LNCaP clone FGC (cell line): ENCODE measurements at regions not wholly inside any gene's neighbourhood (a gene's known extent, or its start where the extent isn't known, plus 50 kb on each side); places are given as distances from the start of the nearest gene placed in this dataset.

Experiments used
- DNase-seq: peaks from one replicate; pipeline ENCODE4 v3.0.0-alpha.2; 2011; ENCODE audit warnings: low read depth
- H3K4me3 ChIP-seq: 2 replicates; pipeline ENCODE4 v1.5.1; 2011; ENCODE audit warnings: mild to moderate bottlenecking, low read depth, low read length, control low read depth
- TF ChIP-seq, protein P1 (sequence below): IDR thresholded peaks from 2 replicates; pipeline ENCODE4 v1.5.1; 2012; ENCODE audit warnings: mild to moderate bottlenecking; ENCODE audit not compliant: control insufficient read depth, insufficient read depth; ENCODE audit errors: extremely low read depth

DNA sequence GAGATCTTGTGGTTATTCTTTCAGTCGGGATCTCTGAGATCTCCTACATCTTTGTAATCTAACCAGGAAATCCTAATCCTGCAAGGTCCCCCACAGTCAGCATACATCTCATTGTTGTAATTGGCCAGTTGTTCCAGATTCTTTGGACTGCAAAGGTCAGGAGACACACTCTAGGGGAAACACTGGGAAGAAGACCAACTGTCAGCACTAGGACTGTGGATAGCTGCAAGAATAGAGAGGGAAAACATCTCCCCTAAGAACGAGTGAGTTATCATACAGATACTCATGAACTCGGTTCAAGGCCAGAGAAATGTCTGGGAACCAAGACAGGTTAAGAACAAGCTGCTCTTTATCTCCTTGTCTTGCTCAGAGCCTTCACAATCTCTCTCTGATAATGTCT is 217.9 kb upstream of the TMPO start:
- DNase-seq, result no peak
- no peak overlapping the region for H3K4me3 ChIP-seq
- TF ChIP-seq, protein P1, sequence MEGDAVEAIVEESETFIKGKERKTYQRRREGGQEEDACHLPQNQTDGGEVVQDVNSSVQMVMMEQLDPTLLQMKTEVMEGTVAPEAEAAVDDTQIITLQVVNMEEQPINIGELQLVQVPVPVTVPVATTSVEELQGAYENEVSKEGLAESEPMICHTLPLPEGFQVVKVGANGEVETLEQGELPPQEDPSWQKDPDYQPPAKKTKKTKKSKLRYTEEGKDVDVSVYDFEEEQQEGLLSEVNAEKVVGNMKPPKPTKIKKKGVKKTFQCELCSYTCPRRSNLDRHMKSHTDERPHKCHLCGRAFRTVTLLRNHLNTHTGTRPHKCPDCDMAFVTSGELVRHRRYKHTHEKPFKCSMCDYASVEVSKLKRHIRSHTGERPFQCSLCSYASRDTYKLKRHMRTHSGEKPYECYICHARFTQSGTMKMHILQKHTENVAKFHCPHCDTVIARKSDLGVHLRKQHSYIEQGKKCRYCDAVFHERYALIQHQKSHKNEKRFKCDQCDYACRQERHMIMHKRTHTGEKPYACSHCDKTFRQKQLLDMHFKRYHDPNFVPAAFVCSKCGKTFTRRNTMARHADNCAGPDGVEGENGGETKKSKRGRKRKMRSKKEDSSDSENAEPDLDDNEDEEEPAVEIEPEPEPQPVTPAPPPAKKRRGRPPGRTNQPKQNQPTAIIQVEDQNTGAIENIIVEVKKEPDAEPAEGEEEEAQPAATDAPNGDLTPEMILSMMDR, result no peak

DNA sequence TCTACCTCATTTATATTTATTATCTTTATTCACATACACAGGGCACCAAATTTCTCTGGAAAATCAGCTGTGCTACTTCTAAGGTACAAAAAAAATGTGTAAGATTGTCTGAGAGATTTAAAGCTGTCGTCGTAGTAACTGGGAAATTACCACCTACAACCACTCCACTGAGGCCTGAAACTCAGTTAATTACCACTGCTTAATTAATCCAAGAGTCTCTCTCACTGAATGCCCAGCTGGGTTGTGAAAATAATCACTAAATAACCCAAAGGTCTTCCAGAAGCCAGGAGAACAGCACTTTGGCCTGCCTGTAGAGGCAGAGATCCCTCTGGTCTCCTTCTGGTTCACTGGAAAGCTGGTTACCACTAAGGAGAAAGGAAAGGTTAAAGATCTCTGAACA is 207.2 kb upstream of the TMPO start:
- no peak for DNase-seq
- TF ChIP-seq, protein P1, result no peak
- no peak overlapping the region for H3K4me3 ChIP-seq

DNA sequence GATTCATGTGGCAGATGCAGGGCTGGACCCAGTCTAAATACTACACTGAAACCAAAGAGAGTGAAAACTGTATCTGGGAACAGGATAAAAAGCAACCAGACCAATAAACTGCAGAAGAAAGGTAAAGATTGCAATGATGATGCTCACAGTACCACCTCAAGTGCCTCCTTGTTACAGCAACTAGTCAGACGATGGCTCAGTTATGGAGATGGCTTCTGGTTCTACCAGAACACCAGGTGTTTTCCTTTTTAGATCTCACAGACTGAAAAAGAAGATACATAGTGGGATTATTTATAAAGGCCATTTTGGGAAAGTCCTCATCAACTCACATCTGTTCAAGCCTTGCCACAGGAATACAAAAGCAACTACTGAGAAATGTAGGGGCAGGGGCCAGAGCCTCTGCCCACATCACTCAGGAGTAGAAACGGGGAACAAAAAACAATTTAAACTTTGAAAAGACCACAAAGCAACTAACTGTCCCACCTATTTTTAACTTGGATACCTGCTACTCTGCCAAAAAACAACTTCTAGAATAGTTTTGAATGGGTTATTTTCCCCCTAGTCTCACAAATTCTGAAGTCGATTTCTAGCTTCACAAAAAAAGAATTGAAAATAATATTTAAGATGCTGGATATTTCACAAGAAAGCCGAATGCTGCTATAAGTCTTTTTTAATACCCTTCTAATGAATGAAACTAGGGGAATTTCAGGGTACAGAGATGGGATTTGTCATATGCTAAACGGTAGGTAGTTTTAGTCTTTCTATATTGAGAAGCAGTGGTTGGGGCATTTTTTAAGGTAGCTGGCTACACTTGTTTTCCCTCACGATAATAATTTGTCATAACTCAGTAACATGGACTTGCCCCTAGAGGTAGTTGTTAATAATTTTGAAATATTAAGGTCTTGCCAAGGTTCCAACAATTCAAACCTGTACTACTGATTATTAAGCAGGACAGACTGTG is 197.2 kb upstream of the TMPO start:
- H3K4me3 ChIP-seq, result no peak overlapping the region
- TF ChIP-seq, protein P1, result no peak
- no peak for DNase-seq

DNA sequence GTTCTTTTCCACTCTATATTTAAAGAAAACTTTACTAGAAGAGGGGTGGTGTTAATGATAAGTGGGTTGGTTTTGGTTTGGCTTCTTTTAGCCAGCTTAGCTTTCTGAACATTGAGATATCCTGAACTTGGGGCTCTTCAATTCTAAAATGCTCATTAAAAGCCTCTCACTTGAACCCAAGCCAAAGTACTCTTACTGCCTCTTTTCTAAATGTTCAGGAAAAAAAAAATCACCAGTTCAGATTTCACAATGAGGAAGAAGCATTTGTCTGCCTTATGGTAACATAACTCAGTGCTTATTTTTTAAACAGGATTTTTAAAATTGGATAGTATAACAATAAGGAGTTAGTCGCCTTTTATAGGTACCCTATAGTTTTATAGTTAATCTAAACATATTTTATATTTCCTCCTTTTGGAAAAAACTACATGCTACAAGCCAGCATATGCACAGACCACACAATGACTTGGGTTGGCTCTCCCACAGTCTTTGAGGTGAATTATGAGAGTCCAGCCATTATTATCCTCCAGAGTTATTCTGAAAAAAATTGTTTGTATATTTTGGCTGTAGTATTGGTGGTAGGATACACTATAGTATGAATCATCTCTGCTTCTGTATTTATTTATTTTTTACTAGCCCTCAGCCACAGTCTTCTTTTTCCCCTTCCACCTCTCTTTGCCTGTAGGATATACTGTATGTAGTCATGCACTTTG is 195.5 kb upstream of the TMPO start:
- DNase-seq, result no peak
- TF ChIP-seq, protein P1, result no peak

DNA sequence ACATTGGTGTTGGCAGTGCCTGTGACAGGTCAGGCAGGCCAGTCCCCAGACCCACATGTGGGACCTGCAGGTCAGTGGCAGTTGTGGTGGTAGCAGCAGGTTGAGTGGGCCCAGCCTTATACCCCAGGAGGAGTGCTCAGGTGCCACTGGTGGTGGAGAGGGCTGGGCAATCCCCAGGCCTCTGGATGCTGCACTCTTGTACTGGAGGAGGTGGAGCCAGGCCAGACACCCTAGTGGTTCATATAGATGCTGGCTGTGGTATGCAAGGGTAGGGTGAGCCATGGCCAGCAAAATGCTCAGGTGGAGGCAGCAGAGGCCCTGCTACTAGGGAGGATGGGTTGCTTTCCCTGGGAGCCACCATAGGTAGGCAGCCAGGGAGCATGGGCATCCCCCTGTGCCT is 190.4 kb upstream of the TMPO start:
- TF ChIP-seq, protein P1, result no peak
- no peak overlapping the region for H3K4me3 ChIP-seq
- no peak for DNase-seq

More for the DNA sequence above, 195.5 kb upstream of the TMPO start:
- no peak overlapping the region for H3K4me3 ChIP-seq

DNA sequence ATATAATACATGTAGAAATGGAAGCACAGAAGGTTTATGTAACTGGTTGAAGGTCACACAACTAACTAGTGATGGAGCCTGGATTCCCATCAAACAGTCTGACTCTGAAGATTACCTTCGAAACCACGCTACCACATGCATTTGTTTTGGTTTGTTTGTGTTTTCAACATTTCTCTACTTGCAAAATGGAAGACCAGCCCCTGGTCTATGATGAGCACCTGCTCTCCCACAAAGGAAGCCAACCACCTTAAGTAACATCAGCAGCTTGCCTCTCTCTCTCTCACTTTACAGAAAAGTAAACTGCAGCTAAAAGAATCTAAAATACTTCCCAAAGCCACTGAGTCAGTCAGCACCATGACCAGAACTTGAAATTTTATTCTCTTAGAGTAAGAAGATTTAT is 186.9 kb upstream of the TMPO start:
- TF ChIP-seq, protein P1, result no peak
- no peak overlapping the region for H3K4me3 ChIP-seq
- no peak for DNase-seq
